ENCODE measurements at regions not wholly inside any gene's neighbourhood (a gene's known extent, or its start where the extent isn't known, plus 50 kb on each side); places are given as distances from the start of the nearest gene placed in this dataset.
"Not testable (repeated sequence)": the region's sequence is repeated elsewhere in the genome, so short reads cannot be mapped to it uniquely, and the experiment has no call there.

DNA sequence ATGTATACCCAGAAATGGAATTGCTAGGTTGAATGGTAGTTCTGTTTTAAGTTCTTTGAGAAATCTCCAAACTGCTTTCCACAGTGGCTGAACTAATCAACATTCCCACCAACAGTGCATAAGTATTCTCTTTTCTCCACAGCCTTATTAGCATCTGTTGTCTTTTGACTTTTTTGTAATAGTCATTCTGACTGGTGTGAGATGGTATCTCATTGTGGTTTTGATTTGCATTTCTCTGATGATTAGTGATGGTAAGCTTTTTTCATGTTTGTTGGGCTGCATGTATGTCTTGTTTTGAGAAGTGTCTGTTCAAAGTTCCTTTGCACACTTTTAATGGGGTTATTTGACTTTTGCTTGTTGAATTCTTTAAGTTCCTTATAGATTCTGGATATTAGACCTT is 52.4 kb upstream of the EHHADH start:
- H3K4me1 Mint-ChIP-seq = peaks cover 12% of the 10 kb centered on the region
- not testable (repeated sequence) for H3K27me3 Mint-ChIP-seq

DNA sequence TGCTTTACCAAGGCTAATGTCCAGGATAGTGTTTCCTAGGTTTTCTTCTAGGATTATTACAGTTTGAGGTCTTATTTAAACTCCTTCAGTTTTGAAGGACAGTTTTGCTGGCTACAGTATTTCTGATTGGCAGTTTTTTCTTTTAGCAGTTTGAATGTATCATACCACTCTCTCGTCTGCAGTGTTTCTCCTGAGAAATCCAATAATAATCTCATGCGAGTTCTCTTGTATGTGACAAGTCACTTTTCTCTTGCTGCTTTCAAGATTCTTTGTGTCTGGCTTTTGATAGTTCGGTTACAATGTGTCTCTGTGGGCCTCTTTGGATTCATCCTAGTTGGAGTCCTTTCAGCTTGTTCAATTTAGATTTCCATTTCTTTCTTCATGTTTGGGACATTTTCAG is 53.0 kb upstream of the EHHADH start:
- H3K4me1 Mint-ChIP-seq = peaks cover 12% of the 10 kb centered on the region
- no peaks in the 10 kb centered on the region for H3K27me3 Mint-ChIP-seq
- no peak overlapping the region for H3K4me3 Mint-ChIP-seq
- H3K36me3 Mint-ChIP-seq = peaks cover 74% of the 10 kb centered on the region
- ATAC-seq = no peak
- H3K9me3 Mint-ChIP-seq = peaks cover 18% of the 10 kb centered on the region
- no peak overlapping the region for H3K27ac Mint-ChIP-seq

More for the DNA sequence above, 52.4 kb upstream of the EHHADH start:
- Mint-ChIP-seq H3K9me3 (peaks cover 19% of the 10 kb centered on the region), H3K36me3 (peaks cover 71% of the 10 kb centered on the region)
- not testable (repeated sequence) for H3K27ac Mint-ChIP-seq, H3K4me3 Mint-ChIP-seq, ATAC-seq

GRCh38 chr3:185308126-185308754 is 54.4 kb upstream of the EHHADH start:
- H3K4me3 Mint-ChIP-seq = no peak overlapping the region
- H3K27ac Mint-ChIP-seq = no peak overlapping the region
- peaks cover 18% of the 10 kb centered on the region for H3K9me3 Mint-ChIP-seq
- H3K27me3 Mint-ChIP-seq = no peaks in the 10 kb centered on the region
- H3K4me1 Mint-ChIP-seq = peaks cover 12% of the 10 kb centered on the region
- ATAC-seq = no peak
- H3K36me3 Mint-ChIP-seq = peaks cover 66% of the 10 kb centered on the region

GRCh38 chr3:185309302-185309701 is 53.6 kb upstream of the MAP3K13 start:
- peaks cover 59% of the 10 kb centered on the region for H3K36me3 Mint-ChIP-seq
- H3K9me3 Mint-ChIP-seq = peaks cover 18% of the 10 kb centered on the region
- peaks cover 12% of the 10 kb centered on the region for H3K4me1 Mint-ChIP-seq
- no peak overlapping the region for H3K27ac Mint-ChIP-seq
- no peaks in the 10 kb centered on the region for H3K27me3 Mint-ChIP-seq
- ATAC-seq = no peak
- no peak overlapping the region for H3K4me3 Mint-ChIP-seq

DNA sequence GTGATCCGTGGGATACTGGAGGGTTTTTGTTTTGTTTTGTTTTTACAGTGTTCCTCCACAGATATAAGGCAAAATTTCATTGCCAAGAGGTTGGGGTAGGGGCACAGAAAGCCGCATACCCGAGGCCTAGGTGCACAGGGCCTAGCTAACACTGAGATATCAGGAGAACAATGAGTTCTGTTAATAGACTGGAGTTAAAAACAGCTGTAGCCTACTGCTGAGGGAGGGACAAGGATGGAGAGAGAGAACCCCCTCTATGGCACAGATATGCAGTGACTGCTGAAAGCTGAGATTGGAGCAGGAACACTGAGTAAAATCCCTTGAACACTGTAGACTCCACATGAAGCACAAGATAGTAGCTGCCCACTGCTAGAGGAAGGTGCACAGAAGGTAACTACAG is 53.1 kb upstream of the MAP3K13 start:
- H3K27me3 Mint-ChIP-seq = no peaks in the 10 kb centered on the region
- H3K4me3 Mint-ChIP-seq = no peak overlapping the region
- H3K9me3 Mint-ChIP-seq = peaks cover 18% of the 10 kb centered on the region
- ATAC-seq = no peak
- peaks cover 56% of the 10 kb centered on the region for H3K36me3 Mint-ChIP-seq
- peaks cover 12% of the 10 kb centered on the region for H3K4me1 Mint-ChIP-seq
- no peak overlapping the region for H3K27ac Mint-ChIP-seq

DNA sequence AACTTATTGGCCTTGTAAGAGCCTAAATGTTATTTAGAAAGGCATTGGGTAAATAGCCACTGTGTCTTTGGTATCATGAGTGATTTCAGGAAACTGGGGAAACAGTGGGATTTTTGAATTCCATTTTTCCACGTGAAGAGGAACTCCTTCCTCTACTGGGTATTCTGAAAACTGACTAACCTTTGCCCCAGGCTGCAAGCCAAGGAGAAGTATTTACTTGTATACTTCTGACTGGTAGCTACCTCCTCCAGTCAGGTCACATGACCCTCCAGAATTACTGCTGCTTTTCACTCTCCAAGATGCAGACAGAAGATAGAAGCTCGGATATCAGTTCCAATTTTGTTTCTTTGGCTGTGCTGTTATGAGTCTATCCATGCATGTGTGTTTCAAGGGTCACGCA is 50.9 kb upstream of the MAP3K13 start:
- H3K36me3 Mint-ChIP-seq = peaks cover 36% of the 10 kb centered on the region
- no peak overlapping the region for H3K27ac Mint-ChIP-seq
- peaks cover 17% of the 10 kb centered on the region for H3K9me3 Mint-ChIP-seq
- H3K27me3 Mint-ChIP-seq = no peaks in the 10 kb centered on the region
- no peak for ATAC-seq
- H3K4me3 Mint-ChIP-seq = no peak overlapping the region
- H3K4me1 Mint-ChIP-seq = peaks cover 7% of the 10 kb centered on the region
